OCI-LY3 (cell line): ENCODE measurements at regions not wholly inside any gene's neighbourhood (a gene's known extent, or its start where the extent isn't known, plus 50 kb on each side); places are given as distances from the start of the nearest gene placed in this dataset.

ENCODE experiments used
- CTCF ChIP-seq: fragments of 200-600, 300-600 bp; sonication (generic); IDR thresholded peaks from 2 replicates; pipeline ENCODE4 v1.5.1; 2014; ENCODE audit warnings: antibody characterized with exemption, low read length, low read depth
- EZH2phosphoT487 ChIP-seq: fragments of 200-600 bp; shearing (Covaris generic); IDR thresholded peaks from 2 replicates; pipeline ENCODE4 v1.6.1; 2018; ENCODE audit warnings: antibody characterized with exemption, mixed run types, low read depth

GRCh38 chr5:175250426-175250825 lies 193.6 kb downstream of the DRD1 start:
- no peak for TF ChIP-seq EZH2phosphoT487
- TF ChIP-seq CTCF, result no peak
